ENCODE measurements at regions not wholly inside any gene's neighbourhood (a gene's known extent, or its start where the extent isn't known, plus 50 kb on each side); places are given as distances from the start of the nearest gene placed in this dataset.
"Not testable (repeated sequence)": the region's sequence is repeated elsewhere in the genome, so short reads cannot be mapped to it uniquely, and the experiment has no call there.

- TF ChIP-seq, protein P1, sequence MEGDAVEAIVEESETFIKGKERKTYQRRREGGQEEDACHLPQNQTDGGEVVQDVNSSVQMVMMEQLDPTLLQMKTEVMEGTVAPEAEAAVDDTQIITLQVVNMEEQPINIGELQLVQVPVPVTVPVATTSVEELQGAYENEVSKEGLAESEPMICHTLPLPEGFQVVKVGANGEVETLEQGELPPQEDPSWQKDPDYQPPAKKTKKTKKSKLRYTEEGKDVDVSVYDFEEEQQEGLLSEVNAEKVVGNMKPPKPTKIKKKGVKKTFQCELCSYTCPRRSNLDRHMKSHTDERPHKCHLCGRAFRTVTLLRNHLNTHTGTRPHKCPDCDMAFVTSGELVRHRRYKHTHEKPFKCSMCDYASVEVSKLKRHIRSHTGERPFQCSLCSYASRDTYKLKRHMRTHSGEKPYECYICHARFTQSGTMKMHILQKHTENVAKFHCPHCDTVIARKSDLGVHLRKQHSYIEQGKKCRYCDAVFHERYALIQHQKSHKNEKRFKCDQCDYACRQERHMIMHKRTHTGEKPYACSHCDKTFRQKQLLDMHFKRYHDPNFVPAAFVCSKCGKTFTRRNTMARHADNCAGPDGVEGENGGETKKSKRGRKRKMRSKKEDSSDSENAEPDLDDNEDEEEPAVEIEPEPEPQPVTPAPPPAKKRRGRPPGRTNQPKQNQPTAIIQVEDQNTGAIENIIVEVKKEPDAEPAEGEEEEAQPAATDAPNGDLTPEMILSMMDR (IDR thresholded peaks at IDR 0.05), result no peak
- Histone ChIP-seq H3K4me1 (no peaks in the 10 kb centered on the region), H3K4me3 (no peak overlapping the region), H3K27ac (no peak overlapping the region), H3K36me3 (no peaks in the 10 kb centered on the region), H3K9me3 (no peaks in the 10 kb centered on the region), H3K27me3 (no peaks in the 10 kb centered on the region)
- intact Hi-C loops (cut with DNase I), result no loop called here
- DNase-seq (ENCODE audit: low spot score in 2 of 2), result no peak
Measured at GRCh38 chr3:20837676-20838302, 651.8 kb upstream of the SGO1 start.

- intact Hi-C loops (cut with DNase I), result no loop called here
- H3K27me3 ChIP-seq, result no peaks in the 10 kb centered on the region
- H3K27ac ChIP-seq, result no peak overlapping the region
- no peaks in the 10 kb centered on the region for H3K4me1 ChIP-seq
- H3K4me3 ChIP-seq, result no peak overlapping the region
- H3K9me3 ChIP-seq, result no peaks in the 10 kb centered on the region
- H3K36me3 ChIP-seq, result no peaks in the 10 kb centered on the region
- no peak for DNase-seq (ENCODE audit: low spot score in 2 of 2)
- TF ChIP-seq, protein P1 (IDR thresholded peaks at IDR 0.05), result no peak
Measured at GRCh38 chr3:20836801-20837200, 650.8 kb upstream of the SGO1 start.

- intact Hi-C loops (cut with DNase I), result no loop called here
- TF ChIP-seq, protein P1 (IDR thresholded peaks at IDR 0.05), result no peak
- no peak for DNase-seq (ENCODE audit: low spot score in 2 of 2)
- Histone ChIP-seq H3K4me1 (no peaks in the 10 kb centered on the region), H3K27me3 (no peaks in the 10 kb centered on the region), H3K36me3 (no peaks in the 10 kb centered on the region), H3K4me3 (no peak overlapping the region), H3K27ac (no peak overlapping the region), H3K9me3 (no peaks in the 10 kb centered on the region)
Measured at GRCh38 chr3:20832963-20833362, 647.0 kb upstream of the SGO1 start.

DNA sequence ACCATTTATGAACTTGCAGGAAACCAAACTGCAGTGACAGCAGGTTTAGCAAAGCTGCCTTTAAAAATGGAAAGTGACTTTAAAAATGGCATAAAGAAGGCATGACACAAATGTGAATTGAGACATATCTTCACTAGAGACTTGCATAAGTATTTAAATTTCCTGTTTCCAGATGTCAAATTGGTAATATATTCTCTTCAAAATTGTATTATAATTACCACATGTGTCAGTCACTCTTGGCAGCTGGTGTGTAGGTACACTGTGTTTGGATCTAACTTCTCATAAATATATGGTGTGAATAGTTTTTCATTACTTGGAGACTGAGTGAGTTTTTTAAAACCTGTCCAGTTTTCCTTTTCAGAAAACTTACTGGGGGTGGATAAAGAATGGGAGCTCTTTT, 636.2 kb upstream of the SGO1 start:
- DNase-seq (ENCODE audit: low spot score in 2 of 2), result no peak
- Histone ChIP-seq H3K27ac (no peak overlapping the region), H3K36me3 (no peaks in the 10 kb centered on the region)

DNA sequence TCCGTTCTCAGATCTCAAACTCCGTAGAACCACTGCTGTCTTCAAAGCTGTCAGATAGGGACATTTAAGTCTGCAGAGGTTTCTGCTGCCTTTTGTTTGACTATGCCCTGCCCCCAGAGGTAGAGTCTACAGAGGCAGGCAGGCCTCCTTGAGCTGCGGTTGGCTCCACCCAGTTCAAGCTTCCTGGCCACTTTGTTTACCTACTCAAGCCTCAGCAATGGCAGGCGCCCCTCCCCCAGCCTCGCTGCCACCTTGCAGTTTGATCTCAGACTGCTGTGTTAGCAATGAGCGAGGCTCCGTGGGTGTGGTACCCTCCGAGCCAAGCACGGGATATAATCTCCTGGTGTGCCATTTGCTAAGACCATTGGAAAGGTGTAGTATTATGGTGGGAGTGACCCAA, 634.9 kb upstream of the SGO1 start:
- H3K36me3 ChIP-seq; H3K9me3 ChIP-seq; H3K27me3 ChIP-seq; intact Hi-C loops (cut with DNase I); H3K27ac ChIP-seq; H3K4me3 ChIP-seq; H3K4me1 ChIP-seq; DNase-seq (ENCODE audit: low spot score in 2 of 2): not testable (repeated sequence)

More for the DNA sequence above, 636.2 kb upstream of the SGO1 start:
- H3K4me1 ChIP-seq, result no peaks in the 10 kb centered on the region
- no peaks in the 10 kb centered on the region for H3K9me3 ChIP-seq
- no peaks in the 10 kb centered on the region for H3K27me3 ChIP-seq
- no peak overlapping the region for H3K4me3 ChIP-seq
- TF ChIP-seq, protein P1 (IDR thresholded peaks at IDR 0.05), result no peak
- intact Hi-C loops (cut with DNase I), result no loop called here

DNA sequence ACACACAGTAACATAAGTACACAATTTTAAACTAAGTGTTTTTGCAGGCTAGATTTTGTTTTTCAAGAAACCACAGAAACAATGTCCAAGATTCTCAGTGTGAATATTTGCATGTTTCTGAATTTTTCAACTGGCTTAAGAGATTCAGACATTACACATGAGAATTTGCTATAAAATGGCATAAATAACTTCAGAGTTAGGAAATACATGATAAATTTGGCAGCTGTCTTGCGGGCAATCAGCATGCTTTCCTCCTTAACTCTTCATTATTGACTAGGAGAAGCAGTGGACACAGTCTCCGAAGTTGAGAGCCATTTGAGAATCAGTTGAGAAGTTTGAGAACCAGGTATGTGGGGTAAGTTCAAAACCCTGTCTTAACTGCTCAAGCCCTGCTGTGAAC, 625.6 kb upstream of the SGO1 start:
- no peak overlapping the region for H3K4me3 ChIP-seq
- H3K4me1 ChIP-seq, result no peaks in the 10 kb centered on the region
- H3K9me3 ChIP-seq, result no peaks in the 10 kb centered on the region
- TF ChIP-seq, protein P1 (IDR thresholded peaks at IDR 0.05), result no peak
- no peak for DNase-seq (ENCODE audit: low spot score in 2 of 2)
- H3K27me3 ChIP-seq, result no peaks in the 10 kb centered on the region
- no peaks in the 10 kb centered on the region for H3K36me3 ChIP-seq
- intact Hi-C loops (cut with DNase I), result no loop called here
- H3K27ac ChIP-seq, result no peak overlapping the region

Data from ascending aorta (tissue), 2 donors.